GM12874 (cell line): ENCODE measurements at regions not wholly inside any gene's neighbourhood (a gene's known extent, or its start where the extent isn't known, plus 50 kb on each side); places are given as distances from the start of the nearest gene placed in this dataset.

Experiments used
- CTCF ChIP-seq: IDR thresholded peaks from 2 replicates; pipeline ENCODE4 v1.5.1; 2011; ENCODE audit warnings: low read depth, mild to moderate bottlenecking, control low read depth, low read length, moderate library complexity; ENCODE audit not compliant: insufficient read depth

DNA sequence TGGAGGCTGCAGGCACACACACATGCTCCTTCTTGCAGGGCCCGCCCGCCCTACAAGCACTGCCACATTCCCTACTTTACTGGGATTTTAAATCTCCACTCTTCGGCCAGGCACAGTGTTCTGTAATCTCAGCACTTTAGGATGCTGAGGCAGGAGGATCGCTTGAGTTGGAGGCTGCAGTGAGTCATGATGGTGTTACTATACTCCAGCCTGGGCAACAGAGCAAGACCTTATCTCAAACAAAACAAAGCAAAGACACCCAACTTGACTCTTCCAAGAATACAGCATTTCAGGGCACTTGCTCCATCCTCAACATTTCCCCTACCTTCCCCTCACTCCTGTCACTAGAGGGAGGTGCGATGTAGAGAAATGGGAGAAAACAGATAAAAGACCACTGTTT lies 194.0 kb downstream of the MYLK4 start:
- no peak for TF ChIP-seq CTCF

DNA sequence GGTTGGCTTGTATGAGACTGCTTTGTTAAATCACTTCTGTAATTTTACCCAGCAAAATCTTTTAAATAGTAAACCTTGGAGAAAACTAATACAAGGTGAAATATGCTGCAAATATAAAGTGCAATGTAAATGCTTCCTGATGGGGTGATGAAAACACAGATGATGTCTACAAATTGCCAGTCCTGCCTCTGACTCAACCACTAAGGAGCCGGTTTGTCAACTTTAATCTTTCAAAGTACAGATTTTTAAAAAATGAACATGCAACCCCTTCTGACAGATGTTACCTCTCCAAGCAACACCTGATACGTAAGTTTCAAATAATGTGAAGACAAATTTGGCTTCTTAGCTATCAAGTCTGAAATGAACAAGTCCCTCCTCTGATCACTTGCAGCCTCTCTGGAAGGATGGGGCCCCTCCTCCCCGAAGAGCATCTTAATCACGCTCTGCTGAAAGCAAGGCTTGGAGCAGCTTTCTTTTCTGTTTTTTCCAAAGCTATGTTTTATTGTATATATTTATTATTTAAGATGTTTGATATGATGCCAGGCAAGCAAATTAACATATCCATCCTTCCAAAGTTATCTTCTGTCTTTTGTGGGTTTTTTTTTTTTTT lies 196.0 kb downstream of the MYLK4 start:
- no peak for TF ChIP-seq CTCF

GRCh38 chr6:2552526-2553154 lies 198.1 kb downstream of the MYLK4 start:
- no peak for TF ChIP-seq CTCF

DNA sequence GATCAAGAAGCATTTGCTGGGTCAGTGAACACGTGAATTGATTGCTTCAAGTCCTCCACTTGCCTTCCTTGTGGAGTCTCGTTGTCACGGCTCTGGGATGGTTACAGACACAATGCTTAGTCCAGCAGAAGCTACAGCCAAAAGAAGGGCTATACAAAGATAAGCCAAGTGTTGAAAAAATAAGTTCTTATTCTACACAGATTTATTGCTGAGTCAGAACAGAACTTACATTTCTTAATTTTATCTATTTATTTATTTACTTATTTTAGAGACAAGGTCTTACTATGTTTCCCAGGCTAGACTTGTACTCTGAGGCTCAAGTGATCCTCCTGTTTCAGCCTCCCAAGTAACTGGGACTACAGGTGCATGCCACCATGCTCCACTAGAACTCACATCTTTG lies 199.0 kb downstream of the MYLK4 start:
- no peak for TF ChIP-seq CTCF

DNA sequence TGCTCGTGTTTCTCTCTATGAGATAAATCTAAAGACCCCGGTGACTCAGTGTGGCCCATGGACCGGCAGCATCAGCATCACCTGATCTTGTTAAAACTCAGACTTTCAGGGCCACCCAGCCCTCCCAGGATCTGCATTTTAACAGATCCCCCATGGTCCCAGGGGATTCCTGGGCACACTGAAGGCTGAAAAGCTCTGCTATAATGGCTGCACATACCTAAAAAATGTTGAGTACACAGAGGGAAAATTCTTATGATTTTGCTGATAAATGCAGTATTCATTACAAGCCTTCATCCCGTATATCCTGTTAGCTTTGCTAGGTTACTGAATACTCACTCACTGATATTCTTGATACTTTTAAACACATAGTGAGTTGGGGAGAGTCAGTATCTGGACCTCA lies 200.5 kb downstream of the MYLK4 start:
- TF ChIP-seq CTCF: no peak

DNA sequence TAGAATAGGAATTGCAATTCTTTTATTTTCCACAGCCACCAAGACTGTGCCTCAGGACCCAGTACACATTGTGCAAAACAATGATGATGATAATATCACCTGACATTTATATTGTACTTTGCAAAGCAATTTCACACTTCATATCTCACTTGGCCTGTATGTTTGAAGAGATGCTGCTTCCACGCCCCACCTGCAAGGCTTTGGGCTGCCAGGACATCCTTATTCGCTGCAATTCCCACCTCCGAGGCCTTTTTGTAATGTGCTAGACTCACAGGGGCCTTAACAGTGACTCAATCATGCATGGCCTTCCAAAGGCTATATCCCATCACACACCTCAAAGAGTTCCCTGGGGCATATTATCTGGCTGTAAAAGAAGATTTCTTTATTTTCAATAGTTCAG lies 200.9 kb downstream of the MYLK4 start:
- no peak for TF ChIP-seq CTCF

GRCh38 chr6:2547355-2547754 lies 203.4 kb downstream of the MYLK4 start:
- TF ChIP-seq CTCF: no peak
